K562 (cell line): ENCODE measurements at regions not wholly inside any gene's neighbourhood (a gene's known extent, or its start where the extent isn't known, plus 50 kb on each side); places are given as distances from the start of the nearest gene placed in this dataset.

Source experiments
- ATAC-seq: fragments of 200-7000 bp; cut with Tn5 transposase; 3 replicates; pipeline ENCODE4 v1.9.1; 2020; ENCODE audit warnings: moderate library complexity
- BruUV-seq: library from RNA; stranded (reverse); fragments of 400-500 nt; replicated peaks from 2 replicates; lab custom pipeline; 2021; lab: Mats Ljungman, UMichigan
- CTCF ChIA-PET: fragments of 300-600 bp; formaldehyde crosslinking; extraction: SDS; loops from one replicate; lab custom pipeline; 2021; ENCODE audit warnings: low intra/inter-chr PET ratio; lab: Yijun Ruan, JAX
- POLR2A ChIA-PET: fragments of 300-600, 350-650 bp; sonication (Branson Sonifier 250); formaldehyde crosslinking; extraction: SDS; loops from one replicate; lab custom pipeline; 2021; ENCODE audit warnings: antibody characterized with exemption, inconsistent platforms; lab: Yijun Ruan, JAX
- DNase-seq, 4 experiments: peaks; one replicate each; pipeline versions ENCODE4 v3.0.0 to v3.0.0-alpha.2; 2011 to 2018; ENCODE audit warnings: low spot score in 3 of 4, mixed read lengths in 3 of 4; ENCODE audit errors: extremely low read depth in 1 of 4
- FAIRE-seq: peaks from 2 replicates; lab custom pipeline; 2011; peaks lifted over from hg19 to GRCh38; lab: Jason Lieb, UNC
- H2AFZ ChIP-seq: 2 replicates; pipeline ENCODE4 v1.6.0; 2011; ENCODE audit warnings: low read depth, low read length, control low read depth, inconsistent platforms
- H3K27ac ChIP-seq: fragments of 200-600 bp; 3 replicates; pipeline ENCODE4 v1.8.0; 2011; ENCODE audit warnings: low read depth, mild to moderate bottlenecking, control low read depth, inconsistent platforms, low read length, moderate library complexity, mixed read lengths; ENCODE audit errors: extremely low read depth
- H3K27me3 ChIP-seq, 2 experiments: fragments of 300-600 bp in 1 of 2; 2 replicates in 1 of 2; 3 replicates in 1 of 2; pipeline versions ENCODE4 v1.6.0 to v1.8.0; 2011; ENCODE audit warnings: inconsistent platforms in 2 of 2, low read length in 2 of 2, mild to moderate bottlenecking in 1 of 2, mixed read lengths in 1 of 2, moderate library complexity in 1 of 2; ENCODE audit not compliant: control insufficient read depth in 2 of 2, insufficient read depth in 2 of 2
- H3K36me3 ChIP-seq: fragments of 300-600 bp; 3 replicates; pipeline ENCODE4 v1.8.0; 2011; ENCODE audit warnings: mild to moderate bottlenecking, low read length, inconsistent platforms; ENCODE audit not compliant: control insufficient read depth, insufficient read depth
- H3K4me1 ChIP-seq, 2 experiments: fragments of 200-600 bp in 1 of 2; replicated peaks in 1 of 2; 2 replicates in 1 of 2; 3 replicates in 1 of 2; pipeline versions ENCODE4 v1.5.1 to v1.8.0; 2011; ENCODE audit warnings: inconsistent platforms in 2 of 2, low read length in 2 of 2, mild to moderate bottlenecking in 1 of 2, mixed read lengths in 1 of 2, moderate library complexity in 1 of 2; ENCODE audit not compliant: control insufficient read depth in 2 of 2, insufficient read depth in 2 of 2
- H3K4me2 ChIP-seq: 2 replicates; pipeline ENCODE4 v1.6.1; 2011; ENCODE audit warnings: low read length, control low read depth, inconsistent platforms, mixed read lengths; ENCODE audit not compliant: insufficient read depth
- H3K4me3 ChIP-seq: fragments of 200-600 bp; sonication (generic), shearing (Covaris generic); 2 replicates; pipeline ENCODE4 v1.5.1; 2016; ENCODE audit warnings: control low read depth, inconsistent platforms
- H3K79me2 ChIP-seq: fragments of 200-600 bp; 3 replicates; pipeline ENCODE4 v1.8.0; 2011; ENCODE audit warnings: low read length, inconsistent platforms; ENCODE audit not compliant: control insufficient read depth, insufficient read depth
- H3K9ac ChIP-seq, 2 experiments: 2 replicates each; pipeline versions ENCODE4 v1.6.0 to v1.6.1; 2011; ENCODE audit warnings: low read depth in 2 of 2, low read length in 2 of 2, control low read depth in 1 of 2, inconsistent platforms in 1 of 2, mild to moderate bottlenecking in 1 of 2, mixed read lengths in 1 of 2; ENCODE audit not compliant: insufficient read depth in 1 of 2
- H3K9me1 ChIP-seq: one replicate; pipeline ENCODE4 v1.6.0; 2011; ENCODE audit warnings: inconsistent platforms, mild to moderate bottlenecking, low read length, moderate library complexity; ENCODE audit not compliant: control insufficient read depth, insufficient read depth
- H3K9me3 ChIP-seq: replicated peaks from 2 replicates; pipeline ENCODE4 v1.5.1; 2011; ENCODE audit warnings: low read depth, low read length, inconsistent platforms; ENCODE audit not compliant: control insufficient read depth, insufficient read depth
- H4K20me1 ChIP-seq: replicated peaks from 2 replicates; pipeline ENCODE4 v1.6.1; 2011; ENCODE audit warnings: low read length, inconsistent platforms, mixed read lengths; ENCODE audit not compliant: control insufficient read depth, insufficient read depth
- BHLHE40 ChIP-seq: IDR thresholded peaks from 2 replicates; pipeline ENCODE4 v1.6.1; 2011; ENCODE audit warnings: low read length, improper control_type of control experiment
- CBX2 ChIP-seq: fragments of 200-600 bp; sonication (generic); IDR thresholded peaks from one replicate; pipeline ENCODE4 v1.6.1; 2012; ENCODE audit warnings: mild to moderate bottlenecking, low read length, inconsistent platforms; ENCODE audit not compliant: insufficient read depth, poor library complexity, severe bottlenecking
- CHD1 ChIP-seq: fragments of 200-600 bp; sonication (generic); IDR thresholded peaks from one replicate; pipeline ENCODE4 v1.6.1; 2012; ENCODE audit warnings: mild to moderate bottlenecking, moderate library complexity, low read length, inconsistent platforms
- GABPB2 ChIP-seq: fragments of 250-450 bp; sonication (Bioruptor Pico); conservative IDR thresholded peaks from 2 replicates; pipeline ENCODE4 v1.5.1; 2021; ENCODE audit warnings: mild to moderate bottlenecking
- KDM2B ChIP-seq: fragments of 250-450 bp; sonication (Bioruptor Pico); IDR thresholded peaks from 2 replicates; pipeline ENCODE4 v1.8.0; 2021; ENCODE audit warnings: mild to moderate bottlenecking, moderate library complexity
- MIER1 ChIP-seq: fragments of 450-650 bp; IDR thresholded peaks from 2 replicates; pipeline ENCODE4 v1.6.1; 2016; ENCODE audit warnings: antibody characterized with exemption, mild to moderate bottlenecking, low read depth
- MTA2 ChIP-seq: fragments of 450-650 bp; IDR thresholded peaks from 2 replicates; pipeline ENCODE4 v1.6.1; 2016; ENCODE audit warnings: low read depth
- NBN ChIP-seq: fragments of 450-650 bp; IDR thresholded peaks from 2 replicates; pipeline ENCODE4 v1.6.1; 2016; ENCODE audit warnings: low read depth, mild to moderate bottlenecking
- PPARD ChIP-seq: fragments of 250-450 bp; sonication (Bioruptor Pico); IDR thresholded peaks from 2 replicates; pipeline ENCODE4 v1.8.0; 2022; ENCODE audit warnings: inconsistent platforms, mild to moderate bottlenecking, moderate library complexity
- SIX5 ChIP-seq, 2 experiments: IDR thresholded peaks; 2 replicates each; pipeline ENCODE4 v1.6.1; 2011; ENCODE audit warnings: low read length in 2 of 2, borderline replicate concordance in 1 of 2, low read depth in 1 of 2, mild to moderate bottlenecking in 1 of 2, moderate library complexity in 1 of 2; ENCODE audit not compliant: insufficient read depth in 1 of 2
- ZNF23 ChIP-seq: fragments of 250-450 bp; sonication (Bioruptor Pico); IDR thresholded peaks from 2 replicates; pipeline ENCODE4 v1.4.0; 2020; ENCODE audit warnings: mild to moderate bottlenecking
- ZNF780A ChIP-seq: fragments of 250-450 bp; sonication (Bioruptor Pico); IDR thresholded peaks from 2 replicates; pipeline ENCODE4 v1.5.0; 2021; ENCODE audit warnings: mild to moderate bottlenecking
- WGBS: fragments of 100-300 bp; shearing (Covaris generic); methylation state at CpG from one replicate; pipeline ENCODE4 v1.1.6; 2016; ENCODE audit warnings: low coverage, mixed read lengths; ENCODE audit not compliant: insufficient coverage; ENCODE audit errors: missing lambda C conversion rate; 5-methylcytosine and 5-hydroxymethylcytosine counted together
- in situ Hi-C: fragments of 300-500 bp; cut with MboI; formaldehyde crosslinking; loops from 4 replicates; pipeline ENCODE4 v1.15.0; 2018; ENCODE audit warnings: inconsistent platforms, mixed read lengths
- intact Hi-C: fragments of 100-400 bp; cut with micrococcal nuclease; formaldehyde crosslinking; loops from 2 replicates; pipeline ENCODE4 v1.14.2; 2022
- TF ChIP-seq, protein P1 (sequence below): IDR thresholded peaks from 3 replicates; pipeline ENCODE4 v1.6.1; 2011; ENCODE audit warnings: borderline replicate concordance, mild to moderate bottlenecking; ENCODE audit not compliant: insufficient read length, insufficient read depth
- TF ChIP-seq, protein P2 (sequence below): fragments of 250-450 bp; sonication (Bioruptor Pico); IDR thresholded peaks from 2 replicates; pipeline ENCODE4 v1.4.0; 2020; ENCODE audit warnings: mild to moderate bottlenecking, moderate library complexity

DNA sequence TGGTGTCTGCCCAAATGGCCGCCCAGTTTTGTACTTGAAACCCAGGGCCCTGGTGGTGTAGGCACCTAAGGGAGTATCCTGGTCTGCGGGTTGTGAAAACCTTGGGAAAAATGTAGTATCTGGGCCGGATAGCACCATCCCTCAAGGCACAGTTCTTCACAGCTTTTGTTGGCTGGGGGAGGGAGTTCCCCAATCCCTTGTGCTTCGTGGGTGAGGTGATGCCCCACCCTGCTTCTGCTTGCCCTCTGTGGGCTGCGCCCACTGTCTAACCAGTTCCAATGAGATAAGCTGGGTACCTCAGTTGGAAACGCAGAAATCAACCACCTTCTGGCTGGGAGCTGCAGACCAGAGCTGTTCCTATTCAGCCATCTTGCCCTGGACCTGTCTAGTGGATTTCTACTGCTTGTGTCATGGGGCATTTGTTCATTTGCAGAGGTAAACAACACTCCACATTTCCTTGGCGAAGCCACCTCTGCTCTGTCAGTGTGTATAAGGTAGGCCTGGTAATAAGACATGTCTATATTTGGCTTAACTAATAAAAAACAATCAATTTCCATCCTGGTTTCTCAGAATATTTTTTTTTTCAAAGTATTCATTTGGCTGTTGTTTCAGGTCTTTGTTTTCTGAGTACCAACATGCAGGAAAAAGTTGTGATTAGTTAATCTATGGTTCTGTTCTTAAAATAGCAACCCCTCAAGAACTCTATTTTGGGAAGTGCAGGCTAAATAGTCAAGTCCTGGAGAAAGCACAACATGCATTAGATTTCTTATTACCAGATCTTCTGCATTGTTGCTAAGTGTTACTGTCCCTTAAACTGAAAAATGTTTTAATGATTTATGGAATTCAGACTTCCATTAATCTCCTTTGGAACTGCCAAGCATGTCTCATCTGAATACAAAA is 304.3 kb downstream of the ZIC1 start:
- H3K79me2 ChIP-seq = no peaks in the 10 kb centered on the region
- ATAC-seq (no peak), FAIRE-seq (no peak), DNase-seq (no peak)
- H4K20me1 ChIP-seq = no peaks in the 10 kb centered on the region
- TF ChIP-seq PPARD (CRISPR knock-in tag) (no peak), CBX2 (no peak), NBN (no peak)
- no peak overlapping the region for H3K9ac ChIP-seq
- no peaks in the 10 kb centered on the region for H3K4me1 ChIP-seq
- in situ Hi-C loops (no loop called here), intact Hi-C loops (no loop called here)
- ChIA-PET POLR2A (no interaction called here), CTCF (no interaction called here)
- H2AFZ ChIP-seq = no peak overlapping the region
- H3K4me3 ChIP-seq = no peak overlapping the region
- 0% methylated on average over 7 of the region's 7 CpGs for WGBS
- no peaks in the 10 kb centered on the region for H3K9me3 ChIP-seq
- H3K27me3 ChIP-seq = no peaks in the 10 kb centered on the region
- BruUV-seq = no TSS peak
- no peaks in the 10 kb centered on the region for H3K9me1 ChIP-seq
- H3K27ac ChIP-seq = no peak overlapping the region
- H3K36me3 ChIP-seq = no peaks in the 10 kb centered on the region
- H3K4me2 ChIP-seq = no peak overlapping the region

DNA sequence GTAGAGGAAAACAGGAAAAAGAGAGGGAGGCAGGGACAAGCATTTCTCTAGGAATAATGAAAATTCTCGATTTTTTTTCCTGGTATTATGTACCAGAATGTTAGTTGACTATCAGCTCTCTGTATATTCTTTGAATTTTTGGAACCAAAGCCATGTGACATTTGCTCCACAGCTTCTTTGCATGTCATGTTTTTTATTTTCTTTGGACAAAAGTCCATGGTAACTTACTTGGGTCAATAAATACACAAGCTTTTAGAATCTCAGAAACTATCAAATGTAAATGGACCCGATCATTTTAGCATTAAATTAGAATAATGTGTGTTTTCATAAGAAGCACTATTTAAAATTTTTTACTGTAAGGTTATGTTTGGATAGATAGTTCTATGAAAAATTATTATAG is 320.5 kb downstream of the ZIC1 start:
- no peaks in the 10 kb centered on the region for H3K36me3 ChIP-seq
- 0% methylated on average over 2 of the region's 2 CpGs for WGBS
- no peaks in the 10 kb centered on the region for H4K20me1 ChIP-seq
- no peak overlapping the region for H3K27ac ChIP-seq
- ATAC-seq = no peak
- ChIA-PET POLR2A (no interaction called here), CTCF (no interaction called here)
- BruUV-seq = no TSS peak
- H3K9me3 ChIP-seq = no peaks in the 10 kb centered on the region
- no peak for DNase-seq
- no peaks in the 10 kb centered on the region for H3K9me1 ChIP-seq
- H3K79me2 ChIP-seq = no peaks in the 10 kb centered on the region
- H3K9ac ChIP-seq = no peak overlapping the region
- in situ Hi-C loops = no loop called here
- no peaks in the 10 kb centered on the region for H3K27me3 ChIP-seq
- no peak overlapping the region for H3K4me2 ChIP-seq
- H3K4me1 ChIP-seq = no peaks in the 10 kb centered on the region
- intact Hi-C loops = no loop called here
- FAIRE-seq = no peak
- no peak overlapping the region for H2AFZ ChIP-seq
- H3K4me3 ChIP-seq = no peak overlapping the region
- TF ChIP-seq SIX5 (IDR thresholded peaks at IDR 0.05; ENCODE audit: borderline replicate concordance in 1 of 2, insufficient read depth in 1 of 2, low read depth in 1 of 2, low read length in 2 of 2) (no peak), BHLHE40 (no peak), GABPB2 (CRISPR knock-in tag) (no peak), KDM2B (CRISPR knock-in tag) (no peak), ZNF23 (no peak), MTA2 (no peak), CHD1 (no peak), MIER1 (no peak), ZNF780A (no peak)
- TF ChIP-seq, protein P1, sequence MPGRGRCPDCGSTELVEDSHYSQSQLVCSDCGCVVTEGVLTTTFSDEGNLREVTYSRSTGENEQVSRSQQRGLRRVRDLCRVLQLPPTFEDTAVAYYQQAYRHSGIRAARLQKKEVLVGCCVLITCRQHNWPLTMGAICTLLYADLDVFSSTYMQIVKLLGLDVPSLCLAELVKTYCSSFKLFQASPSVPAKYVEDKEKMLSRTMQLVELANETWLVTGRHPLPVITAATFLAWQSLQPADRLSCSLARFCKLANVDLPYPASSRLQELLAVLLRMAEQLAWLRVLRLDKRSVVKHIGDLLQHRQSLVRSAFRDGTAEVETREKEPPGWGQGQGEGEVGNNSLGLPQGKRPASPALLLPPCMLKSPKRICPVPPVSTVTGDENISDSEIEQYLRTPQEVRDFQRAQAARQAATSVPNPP = no peak
- TF ChIP-seq, protein P2, sequence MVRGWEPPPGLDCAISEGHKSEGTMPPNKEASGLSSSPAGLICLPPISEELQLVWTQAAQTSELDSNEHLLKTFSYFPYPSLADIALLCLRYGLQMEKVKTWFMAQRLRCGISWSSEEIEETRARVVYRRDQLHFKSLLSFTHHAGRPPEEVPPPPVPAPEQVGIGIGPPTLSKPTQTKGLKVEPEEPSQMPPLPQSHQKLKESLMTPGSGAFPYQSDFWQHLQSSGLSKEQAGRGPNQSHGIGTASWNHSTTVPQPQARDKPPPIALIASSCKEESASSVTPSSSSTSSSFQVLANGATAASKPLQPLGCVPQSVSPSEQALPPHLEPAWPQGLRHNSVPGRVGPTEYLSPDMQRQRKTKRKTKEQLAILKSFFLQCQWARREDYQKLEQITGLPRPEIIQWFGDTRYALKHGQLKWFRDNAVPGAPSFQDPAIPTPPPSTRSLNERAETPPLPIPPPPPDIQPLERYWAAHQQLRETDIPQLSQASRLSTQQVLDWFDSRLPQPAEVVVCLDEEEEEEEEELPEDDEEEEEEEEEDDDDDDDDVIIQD (CRISPR knock-in tag) = no peak
